IMR-90 (cell line): ENCODE measurements at regions not wholly inside any gene's neighbourhood (a gene's known extent, or its start where the extent isn't known, plus 50 kb on each side); places are given as distances from the start of the nearest gene placed in this dataset.

Source experiments
- ATAC-seq: fragments of 200-7000 bp; cut with Tn5 transposase; 2 replicates; pipeline ENCODE4 v1.9.1; 2020; ENCODE audit warnings: low read depth, mild to moderate bottlenecking, moderate library complexity
- BruUV-seq: library from RNA; stranded (reverse); fragments of 400-500 nt; replicated peaks from 2 replicates; lab custom pipeline; 2021; lab: Mats Ljungman, UMichigan
- CTCF ChIA-PET: fragments of 300-600 bp; formaldehyde crosslinking; extraction: SDS; loops from one replicate; lab custom pipeline; 2021; ENCODE audit warnings: antibody characterized with exemption; lab: Yijun Ruan, JAX
- POLR2A ChIA-PET: fragments of 300-600 bp; sonication (Branson Sonifier 250); formaldehyde crosslinking; loops from one replicate; lab custom pipeline; 2022; ENCODE audit warnings: antibody characterized with exemption; ENCODE audit not compliant: unreplicated experiment; lab: Charles Lee
- DNase-seq: peaks from one replicate; pipeline ENCODE4 v3.0.0; 2013
- H2AFZ ChIP-seq: replicated peaks from 2 replicates; pipeline ENCODE3; 2013; ENCODE audit warnings: low read length, mild to moderate bottlenecking; ENCODE audit not compliant: poor library complexity
- H2AK5ac ChIP-seq: 2 replicates; pipeline ENCODE4 v1.6.1; 2013; ENCODE audit warnings: low read depth, low read length, inconsistent platforms
- H2AK9ac ChIP-seq: replicated peaks from 2 replicates; pipeline ENCODE3; 2013; ENCODE audit warnings: mild to moderate bottlenecking, low read depth, low read length, moderate library complexity; ENCODE audit not compliant: poor library complexity
- H2BK120ac ChIP-seq: 2 replicates; pipeline ENCODE4 v1.6.1; 2013; ENCODE audit warnings: low read depth, low read length, inconsistent platforms
- H2BK15ac ChIP-seq: 3 replicates; pipeline ENCODE4 v1.6.1; 2013; ENCODE audit warnings: low read depth, low read length, inconsistent platforms
- H2BK20ac ChIP-seq: 2 replicates; pipeline ENCODE4 v1.6.1; 2013; ENCODE audit warnings: low read depth, mild to moderate bottlenecking, inconsistent platforms, low read length, moderate library complexity
- H2BK5ac ChIP-seq: 2 replicates; pipeline ENCODE4 v1.6.1; 2013; ENCODE audit warnings: mild to moderate bottlenecking, low read depth, low read length, inconsistent platforms; ENCODE audit not compliant: poor library complexity, severe bottlenecking
- H3K14ac ChIP-seq: replicated peaks from 2 replicates; pipeline ENCODE4 v1.6.1; 2013; ENCODE audit warnings: low read depth, low read length, inconsistent platforms
- H3K18ac ChIP-seq: 2 replicates; pipeline ENCODE4 v1.6.1; 2013; ENCODE audit warnings: low read depth, low read length, control low read depth
- H3K23ac ChIP-seq: 2 replicates; pipeline ENCODE4 v1.6.1; 2013; ENCODE audit warnings: low read depth, low read length, inconsistent platforms
- H3K27ac ChIP-seq: 2 replicates; pipeline ENCODE4 v1.5.1; 2013; ENCODE audit warnings: mild to moderate bottlenecking, control low read depth, low read length; ENCODE audit not compliant: insufficient read depth
- H3K27me3 ChIP-seq: 2 replicates; pipeline ENCODE4 v1.6.1; 2013; ENCODE audit warnings: low read length; ENCODE audit not compliant: control insufficient read depth, insufficient read depth
- H3K36me3 ChIP-seq: 2 replicates; pipeline ENCODE4 v1.6.1; 2013; ENCODE audit warnings: low read length, mixed read lengths; ENCODE audit not compliant: control insufficient read depth, insufficient read depth
- H3K4ac ChIP-seq: 2 replicates; pipeline ENCODE4 v1.6.1; 2013; ENCODE audit warnings: low read depth, low read length, inconsistent platforms
- H3K4me1 ChIP-seq: 2 replicates; pipeline ENCODE4 v1.6.1; 2013; ENCODE audit warnings: low read length, mixed read lengths; ENCODE audit not compliant: control insufficient read depth, insufficient read depth
- H3K4me2 ChIP-seq: 2 replicates; pipeline ENCODE4 v1.6.1; 2013; ENCODE audit warnings: low read depth, mild to moderate bottlenecking, control low read depth, low read length, moderate library complexity
- H3K4me3 ChIP-seq: 2 replicates; pipeline ENCODE4 v1.5.1; 2013; ENCODE audit warnings: low read depth, mild to moderate bottlenecking, control low read depth, low read length, moderate library complexity; ENCODE audit not compliant: insufficient read depth
- H3K56ac ChIP-seq: 2 replicates; pipeline ENCODE4 v1.6.1; 2013; ENCODE audit warnings: low read length, inconsistent platforms; ENCODE audit not compliant: insufficient read depth; ENCODE audit errors: extremely low read depth
- H3K79me1 ChIP-seq, 2 experiments: 2 replicates each; pipeline ENCODE4 v1.6.1; 2013; ENCODE audit warnings: low read length in 2 of 2, inconsistent platforms in 1 of 2, low read depth in 1 of 2
- H3K9ac ChIP-seq: 2 replicates; pipeline ENCODE4 v1.6.1; 2013; ENCODE audit warnings: low read depth, low read length, control low read depth
- H3K9me1 ChIP-seq: 2 replicates; pipeline ENCODE4 v1.6.1; 2013; ENCODE audit warnings: low read length, inconsistent platforms; ENCODE audit not compliant: insufficient read depth
- H3K9me3 ChIP-seq: 2 replicates; pipeline ENCODE4 v1.6.1; 2013; ENCODE audit warnings: low read length; ENCODE audit not compliant: control insufficient read depth, insufficient read depth
- H4K20me1 ChIP-seq: 2 replicates; pipeline ENCODE4 v1.6.1; 2013; ENCODE audit warnings: low read length, inconsistent platforms; ENCODE audit not compliant: insufficient read depth
- H4K5ac ChIP-seq: 2 replicates; pipeline ENCODE4 v1.6.1; 2013; ENCODE audit warnings: mild to moderate bottlenecking, low read depth, low read length, control low read depth
- H4K8ac ChIP-seq, 2 experiments: 2 replicates each; pipeline ENCODE4 v1.6.1; 2013; ENCODE audit warnings: low read depth in 2 of 2, low read length in 2 of 2, control low read depth in 1 of 2, inconsistent platforms in 1 of 2
- H4K91ac ChIP-seq: 2 replicates; pipeline ENCODE4 v1.6.1; 2013; ENCODE audit warnings: low read depth, low read length, inconsistent platforms; ENCODE audit not compliant: insufficient read depth
- BHLHE40 ChIP-seq: fragments of 150-350 bp; IDR thresholded peaks from 2 replicates; pipeline ENCODE4 v1.6.1; 2016; ENCODE audit warnings: mild to moderate bottlenecking, low read depth, low read length
- CEBPB ChIP-seq: IDR thresholded peaks from 2 replicates; pipeline ENCODE4 v1.6.1; 2012; ENCODE audit warnings: low read depth, low read length, improper control_type of control experiment
- CHD1 ChIP-seq: IDR thresholded peaks from 2 replicates; pipeline ENCODE4 v1.6.1; 2012; ENCODE audit warnings: low read depth, low read length, improper control_type of control experiment
- FOS ChIP-seq: fragments of 150-350 bp; IDR thresholded peaks from 2 replicates; pipeline ENCODE4 v1.6.1; 2016; ENCODE audit warnings: low read depth, low read length
- MAFK ChIP-seq: IDR thresholded peaks from 2 replicates; pipeline ENCODE4 v1.6.1; 2012; ENCODE audit warnings: low read depth, low read length, improper control_type of control experiment
- MAZ ChIP-seq: IDR thresholded peaks from 2 replicates; pipeline ENCODE4 v1.6.1; 2012; ENCODE audit warnings: low read depth, mild to moderate bottlenecking, low read length, improper control_type of control experiment, moderate library complexity, borderline replicate concordance
- MXI1 ChIP-seq: IDR thresholded peaks from 2 replicates; pipeline ENCODE4 v1.6.1; 2012; ENCODE audit warnings: low read depth, mild to moderate bottlenecking, low read length, moderate library complexity, borderline replicate concordance
- NFE2L2 ChIP-seq: fragments of 150-350 bp; IDR thresholded peaks from 2 replicates; pipeline ENCODE4 v1.6.1; 2016; ENCODE audit warnings: low read depth, mild to moderate bottlenecking, low read length
- POLR2A ChIP-seq: IDR thresholded peaks from 2 replicates; pipeline ENCODE4 v1.6.1; 2012; ENCODE audit warnings: mild to moderate bottlenecking, low read depth, low read length
- RAD21 ChIP-seq: IDR thresholded peaks from 2 replicates; pipeline ENCODE4 v1.6.1; 2012; ENCODE audit warnings: low read length, improper control_type of control experiment
- RCOR1 ChIP-seq: IDR thresholded peaks from 2 replicates; pipeline ENCODE4 v1.6.1; 2012; ENCODE audit warnings: mild to moderate bottlenecking, low read length, improper control_type of control experiment; ENCODE audit not compliant: insufficient replicate concordance
- RFX5 ChIP-seq: IDR thresholded peaks from 2 replicates; pipeline ENCODE4 v1.8.0; 2012; ENCODE audit warnings: low read depth, mild to moderate bottlenecking, low read length, moderate library complexity
- SMC3 ChIP-seq: fragments of 150-350 bp; IDR thresholded peaks from 2 replicates; pipeline ENCODE4 v1.6.1; 2016; ENCODE audit warnings: low read depth, mild to moderate bottlenecking, antibody characterized with exemption, low read length, moderate library complexity
- WGBS, 2 experiments: methylation state at CpG; one replicate each; pipeline versions ENCODE4 v1.1.5 to v1.1.7; 2013; ENCODE audit warnings: missing lambda C conversion rate in 2 of 2; ENCODE audit not compliant: insufficient read length in 1 of 2; ENCODE audit errors: extremely low coverage in 2 of 2; 5-methylcytosine and 5-hydroxymethylcytosine counted together
- dilution Hi-C: fragments of 300-500 bp; cut with HindIII; formaldehyde crosslinking; loops from one replicate; pipeline ENCODE4 v1.14.3; 2018; ENCODE audit warnings: low sequenced_read_pairs; ENCODE audit not compliant: unreplicated experiment
- in situ Hi-C: fragments of 300-500 bp; cut with MboI; formaldehyde crosslinking; loops from 3 replicates; pipeline ENCODE4 v1.14.3; 2019; ENCODE audit warnings: low sequenced_read_pairs, inconsistent platforms, mixed read lengths
- intact Hi-C: fragments of 100-400 bp; cut with micrococcal nuclease; formaldehyde crosslinking; loops from 2 replicates; pipeline ENCODE4 v1.10.0; 2022
- TF ChIP-seq, protein P1 (sequence below): fragments of 150-350 bp; IDR thresholded peaks from 2 replicates; pipeline ENCODE4 v1.6.1; 2016; ENCODE audit warnings: low read depth, mild to moderate bottlenecking, low read length, moderate library complexity, borderline replicate concordance
- TF ChIP-seq, protein P2 (sequence below): fragments of 150-350 bp; IDR thresholded peaks from 2 replicates; pipeline ENCODE4 v1.6.1; 2017; ENCODE audit warnings: mild to moderate bottlenecking, antibody characterized with exemption, low read length, low read depth
- TF ChIP-seq, protein P3 (sequence below): conservative IDR thresholded peaks from 2 replicates; pipeline ENCODE4 v1.5.1; 2012; ENCODE audit warnings: mild to moderate bottlenecking, low read depth, low read length, improper control_type of control experiment

DNA sequence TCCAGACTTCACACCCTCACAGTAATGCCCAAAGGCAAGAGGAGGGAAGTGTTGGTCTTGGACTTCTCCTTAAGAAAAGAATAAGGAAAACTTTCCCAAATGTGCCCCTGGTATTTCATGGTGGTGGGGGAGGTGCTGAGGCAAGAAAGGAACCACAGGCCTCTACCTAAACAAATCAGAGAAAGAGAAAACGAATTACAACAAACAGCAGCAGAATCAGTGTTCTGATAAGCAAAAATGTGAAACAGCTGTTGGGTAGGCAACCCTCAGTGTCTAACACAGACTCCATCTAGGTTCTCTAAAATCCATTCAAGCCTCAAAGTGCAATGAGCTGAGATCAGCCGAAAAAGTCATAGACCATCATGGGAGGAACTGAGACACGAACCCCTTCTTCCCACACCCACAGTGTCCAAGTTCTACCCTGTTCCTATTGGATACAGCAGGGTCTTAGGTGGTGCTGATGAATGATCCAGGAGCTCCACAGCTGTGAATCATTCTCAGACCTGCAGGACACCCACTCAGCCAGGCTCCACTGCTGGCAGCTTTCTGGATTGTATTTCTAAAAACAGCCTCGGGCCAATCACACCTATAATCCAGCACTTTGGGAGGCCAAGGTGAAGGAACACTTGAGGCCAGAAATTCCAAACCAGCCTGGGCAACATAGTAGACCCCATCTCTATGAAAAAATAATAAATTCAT lies 149.1 kb downstream of the PLPP3 start:
- Histone ChIP-seq H3K4me1 (peaks cover 6% of the 10 kb centered on the region; the same call in 1 of the 2 replicates), H3K9me3 (no peaks in the 10 kb centered on the region), H3K79me1 (no peaks in the 10 kb centered on the region), H3K4ac (no peak overlapping the region), H3K36me3 (no peaks in the 10 kb centered on the region), H3K9me1 (peaks cover 6% of the 10 kb centered on the region), H4K8ac (no peak overlapping the region), H3K18ac (no peak overlapping the region; the same call in 1 of the 2 replicates), H2AFZ (no peak overlapping the region), H3K27me3 (no peaks in the 10 kb centered on the region), H3K14ac (no peak overlapping the region), H3K27ac (peak overlapping the region; percentile 57; the same call in 1 of the 2 replicates), H3K23ac (no peak overlapping the region), H3K4me3 (no peak overlapping the region), H2AK5ac (no peak overlapping the region), H3K4me2 (no peak overlapping the region), H2BK120ac (no peak overlapping the region), H4K20me1 (no peaks in the 10 kb centered on the region), H4K5ac (no peak overlapping the region), H2BK20ac (no peak overlapping the region), H2BK15ac (no peak overlapping the region), H3K56ac (no peak overlapping the region), H2BK5ac (no peak overlapping the region), H2AK9ac (no peak overlapping the region), H4K91ac (no peak overlapping the region), H3K9ac (no peak overlapping the region)
- dilution Hi-C loops, result no loop called here
- no TSS peak for BruUV-seq
- DNase-seq, result no peak
- CTCF ChIA-PET, result interaction anchor here (0.7 kb wide), 1 partner anchor 10 kb away, joined by 3 read pairs; no protein-coding TSS in a partner anchor
- TF ChIP-seq POLR2A, result no peak
- TF ChIP-seq FOS, result no peak
- TF ChIP-seq, protein P1, sequence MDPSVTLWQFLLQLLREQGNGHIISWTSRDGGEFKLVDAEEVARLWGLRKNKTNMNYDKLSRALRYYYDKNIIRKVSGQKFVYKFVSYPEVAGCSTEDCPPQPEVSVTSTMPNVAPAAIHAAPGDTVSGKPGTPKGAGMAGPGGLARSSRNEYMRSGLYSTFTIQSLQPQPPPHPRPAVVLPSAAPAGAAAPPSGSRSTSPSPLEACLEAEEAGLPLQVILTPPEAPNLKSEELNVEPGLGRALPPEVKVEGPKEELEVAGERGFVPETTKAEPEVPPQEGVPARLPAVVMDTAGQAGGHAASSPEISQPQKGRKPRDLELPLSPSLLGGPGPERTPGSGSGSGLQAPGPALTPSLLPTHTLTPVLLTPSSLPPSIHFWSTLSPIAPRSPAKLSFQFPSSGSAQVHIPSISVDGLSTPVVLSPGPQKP, result no peak
- no peak for TF ChIP-seq MXI1
- TF ChIP-seq CHD1, result no peak
- TF ChIP-seq CEBPB, result no peak
- TF ChIP-seq NFE2L2, result no peak
- TF ChIP-seq BHLHE40, result no peak
- TF ChIP-seq, protein P2, sequence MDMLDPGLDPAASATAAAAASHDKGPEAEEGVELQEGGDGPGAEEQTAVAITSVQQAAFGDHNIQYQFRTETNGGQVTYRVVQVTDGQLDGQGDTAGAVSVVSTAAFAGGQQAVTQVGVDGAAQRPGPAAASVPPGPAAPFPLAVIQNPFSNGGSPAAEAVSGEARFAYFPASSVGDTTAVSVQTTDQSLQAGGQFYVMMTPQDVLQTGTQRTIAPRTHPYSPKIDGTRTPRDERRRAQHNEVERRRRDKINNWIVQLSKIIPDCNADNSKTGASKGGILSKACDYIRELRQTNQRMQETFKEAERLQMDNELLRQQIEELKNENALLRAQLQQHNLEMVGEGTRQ, result no peak
- TF ChIP-seq RAD21, result no peak
- TF ChIP-seq RFX5, result no peak
- TF ChIP-seq RCOR1, result no peak
- no peak for TF ChIP-seq MAZ
- TF ChIP-seq SMC3, result no peak
- TF ChIP-seq MAFK, result no peak
- TF ChIP-seq, protein P3, sequence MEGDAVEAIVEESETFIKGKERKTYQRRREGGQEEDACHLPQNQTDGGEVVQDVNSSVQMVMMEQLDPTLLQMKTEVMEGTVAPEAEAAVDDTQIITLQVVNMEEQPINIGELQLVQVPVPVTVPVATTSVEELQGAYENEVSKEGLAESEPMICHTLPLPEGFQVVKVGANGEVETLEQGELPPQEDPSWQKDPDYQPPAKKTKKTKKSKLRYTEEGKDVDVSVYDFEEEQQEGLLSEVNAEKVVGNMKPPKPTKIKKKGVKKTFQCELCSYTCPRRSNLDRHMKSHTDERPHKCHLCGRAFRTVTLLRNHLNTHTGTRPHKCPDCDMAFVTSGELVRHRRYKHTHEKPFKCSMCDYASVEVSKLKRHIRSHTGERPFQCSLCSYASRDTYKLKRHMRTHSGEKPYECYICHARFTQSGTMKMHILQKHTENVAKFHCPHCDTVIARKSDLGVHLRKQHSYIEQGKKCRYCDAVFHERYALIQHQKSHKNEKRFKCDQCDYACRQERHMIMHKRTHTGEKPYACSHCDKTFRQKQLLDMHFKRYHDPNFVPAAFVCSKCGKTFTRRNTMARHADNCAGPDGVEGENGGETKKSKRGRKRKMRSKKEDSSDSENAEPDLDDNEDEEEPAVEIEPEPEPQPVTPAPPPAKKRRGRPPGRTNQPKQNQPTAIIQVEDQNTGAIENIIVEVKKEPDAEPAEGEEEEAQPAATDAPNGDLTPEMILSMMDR, result no peak
- intact Hi-C loops, result no loop called here
- WGBS, 2 experiments, result no CpG with 5 or more reads among the region's 4 CpGs
- in situ Hi-C loops, result no loop called here
- ATAC-seq, result peak; percentile 59
- POLR2A ChIA-PET, result no interaction called here
